ENCODE measurements at regions not wholly inside any gene's neighbourhood (a gene's known extent, or its start where the extent isn't known, plus 50 kb on each side); places are given as distances from the start of the nearest gene placed in this dataset.

- no peak for TF ChIP-seq EZH2 (IDR thresholded peaks at IDR 0.05; ENCODE audit: borderline replicate concordance, low read length)
- TF ChIP-seq, protein P1, sequence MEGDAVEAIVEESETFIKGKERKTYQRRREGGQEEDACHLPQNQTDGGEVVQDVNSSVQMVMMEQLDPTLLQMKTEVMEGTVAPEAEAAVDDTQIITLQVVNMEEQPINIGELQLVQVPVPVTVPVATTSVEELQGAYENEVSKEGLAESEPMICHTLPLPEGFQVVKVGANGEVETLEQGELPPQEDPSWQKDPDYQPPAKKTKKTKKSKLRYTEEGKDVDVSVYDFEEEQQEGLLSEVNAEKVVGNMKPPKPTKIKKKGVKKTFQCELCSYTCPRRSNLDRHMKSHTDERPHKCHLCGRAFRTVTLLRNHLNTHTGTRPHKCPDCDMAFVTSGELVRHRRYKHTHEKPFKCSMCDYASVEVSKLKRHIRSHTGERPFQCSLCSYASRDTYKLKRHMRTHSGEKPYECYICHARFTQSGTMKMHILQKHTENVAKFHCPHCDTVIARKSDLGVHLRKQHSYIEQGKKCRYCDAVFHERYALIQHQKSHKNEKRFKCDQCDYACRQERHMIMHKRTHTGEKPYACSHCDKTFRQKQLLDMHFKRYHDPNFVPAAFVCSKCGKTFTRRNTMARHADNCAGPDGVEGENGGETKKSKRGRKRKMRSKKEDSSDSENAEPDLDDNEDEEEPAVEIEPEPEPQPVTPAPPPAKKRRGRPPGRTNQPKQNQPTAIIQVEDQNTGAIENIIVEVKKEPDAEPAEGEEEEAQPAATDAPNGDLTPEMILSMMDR (conservative IDR thresholded peaks at IDR 0.05 in 1 of 2, IDR thresholded peaks at IDR 0.05 in 1 of 2; ENCODE audit: extremely low read depth in 1 of 2, insufficient read depth in 1 of 2, low read depth in 1 of 2, low read length in 2 of 2), result no peak
Measured at GRCh38 chr16:80038566-80038965, 438.0 kb upstream of the MAF start.
